ENCODE measurements at regions not wholly inside any gene's neighbourhood (a gene's known extent, or its start where the extent isn't known, plus 50 kb on each side); places are given as distances from the start of the nearest gene placed in this dataset.

GRCh38 chr1:221868593-221869303, 126.9 kb upstream of the DUSP10 start:
- TF ChIP-seq CTCF (IDR thresholded peaks at IDR 0.05; ENCODE audit: low read depth, low read length, poor library complexity, severe bottlenecking) (no peak), EZH2phosphoT487 (IDR thresholded peaks at IDR 0.05; ENCODE audit: borderline replicate concordance, low read length) (no peak)
